ENCODE measurements at regions not wholly inside any gene's neighbourhood (a gene's known extent, or its start where the extent isn't known, plus 50 kb on each side); places are given as distances from the start of the nearest gene placed in this dataset.

GRCh38 chr4:15233626-15234025, 194.2 kb upstream of the C1QTNF7 start:
- no peak for TF ChIP-seq POLR2AphosphoS5 (IDR thresholded peaks at IDR 0.05)
- no peak for TF ChIP-seq CTCF (IDR thresholded peaks at IDR 0.05 in 8 of 11, conservative IDR thresholded peaks at IDR 0.05 in 3 of 11)
- TF ChIP-seq POLR2A (IDR thresholded peaks at IDR 0.05) = no peak
